A549 (cell line): ENCODE measurements at regions not wholly inside any gene's neighbourhood (a gene's known extent, or its start where the extent isn't known, plus 50 kb on each side); places are given as distances from the start of the nearest gene placed in this dataset.

Experiments
- ATAC-seq, 2 experiments: fragments of 200-7000 bp in 1 of 2; fragments of >200 bp in 1 of 2; cut with Nextera tagmentation in 1 of 2; cut with Tn5 transposase in 1 of 2; 3 replicates each; pipeline versions ENCODE4 v1.8.0 to v1.9.1; 2018 to 2020; ENCODE audit warnings: mild to moderate bottlenecking in 1 of 2, moderate library complexity in 1 of 2
- CTCF ChIA-PET: fragments of 300-600 bp; sonication (Branson Sonifier 250); formaldehyde crosslinking; extraction: SDS; loops from one replicate; lab custom pipeline; 2021; ENCODE audit warnings: antibody characterized with exemption, inconsistent platforms; lab: Yijun Ruan, JAX
- POLR2A ChIA-PET: fragments of 350-600 bp; formaldehyde crosslinking; extraction: SDS; loops from one replicate; lab custom pipeline; 2021; ENCODE audit warnings: antibody characterized with exemption, inconsistent platforms; lab: Yijun Ruan, JAX
- DNase-seq, 2 experiments: peaks; one replicate each; pipeline versions ENCODE4 v3.0.0 to v3.0.0-alpha.2; 2011 to 2016; ENCODE audit warnings: low read depth in 1 of 2, low spot score in 1 of 2
- FAIRE-seq: peaks from 2 replicates; lab custom pipeline; 2011; peaks lifted over from hg19 to GRCh38; lab: Jason Lieb, UNC
- H3K27ac ChIP-seq, 2 experiments: fragments of >200 bp; sonication (Bioruptor Twin); formaldehyde crosslinking; 3 replicates each; pipeline ENCODE4 v1.5.1; 2016 to 2017
- H3K4me1 ChIP-seq: fragments of >200 bp; sonication (Bioruptor Twin); formaldehyde crosslinking; 3 replicates; pipeline ENCODE4 v1.6.1; 2016
- H3K4me2 ChIP-seq: fragments of >200 bp; sonication (Bioruptor Twin); formaldehyde crosslinking; 3 replicates; pipeline ENCODE4 v1.6.1; 2016
- H3K4me3 ChIP-seq: fragments of >200 bp; sonication (Bioruptor Twin); formaldehyde crosslinking; 3 replicates; pipeline ENCODE4 v1.5.1; 2016
- H3K9me3 ChIP-seq: fragments of >200 bp; sonication (Bioruptor Twin); formaldehyde crosslinking; 3 replicates; pipeline ENCODE4 v1.6.1; 2016
- BCL3 ChIP-seq: fragments of >200 bp; sonication (Bioruptor Twin); formaldehyde crosslinking; IDR thresholded peaks from 3 replicates; pipeline ENCODE4 v1.6.1; 2016
- BHLHE40 ChIP-seq: IDR thresholded peaks from 2 replicates; pipeline ENCODE4 v1.6.1; 2012; ENCODE audit warnings: low read depth, low read length, inconsistent platforms
- CHD2 ChIP-seq: fragments of 150-350 bp; IDR thresholded peaks from 2 replicates; pipeline ENCODE4 v1.6.1; 2014; ENCODE audit warnings: low read length; ENCODE audit not compliant: partially characterized antibody
- CHD4 ChIP-seq: fragments of 200-600 bp; sonication (generic); IDR thresholded peaks from 2 replicates; pipeline ENCODE4 v1.6.1; 2016; ENCODE audit warnings: antibody characterized with exemption, mild to moderate bottlenecking, borderline replicate concordance
- FOSB ChIP-seq: fragments of 250-450 bp; sonication (Bioruptor Pico); IDR thresholded peaks from 2 replicates; pipeline ENCODE4 v1.5.0; 2020; ENCODE audit warnings: mild to moderate bottlenecking, moderate library complexity
- HES2 ChIP-seq: fragments of >200 bp; sonication (Bioruptor Twin); formaldehyde crosslinking; IDR thresholded peaks from 2 replicates; pipeline ENCODE4 v1.6.1; 2016
- HEYL ChIP-seq: fragments of 250-450 bp; sonication (Bioruptor Pico); IDR thresholded peaks from 2 replicates; pipeline ENCODE4 v1.8.0; 2021; ENCODE audit warnings: mild to moderate bottlenecking, moderate library complexity
- JUNB ChIP-seq: fragments of >200 bp; sonication (Bioruptor Twin); formaldehyde crosslinking; IDR thresholded peaks from 2 replicates; pipeline ENCODE4 v1.6.1; 2016
- MAZ ChIP-seq: fragments of 150-350 bp; IDR thresholded peaks from 2 replicates; pipeline ENCODE4 v1.6.1; 2014; ENCODE audit warnings: antibody characterized with exemption, low read depth, low read length, borderline replicate concordance
- MYC ChIP-seq: IDR thresholded peaks from 2 replicates; pipeline ENCODE4 v1.6.1; 2012; ENCODE audit warnings: mild to moderate bottlenecking, inconsistent platforms, low read length, improper control_type of control experiment, borderline replicate concordance
- NFE2L2 ChIP-seq: fragments of 150-350 bp; conservative IDR thresholded peaks from 2 replicates; pipeline ENCODE4 v1.6.1; 2014; ENCODE audit warnings: low read length
- NR3C1 ChIP-seq: fragments of >200 bp; sonication (Bioruptor Twin); formaldehyde crosslinking; IDR thresholded peaks from 3 replicates; pipeline ENCODE4 v1.6.1; 2017
- PBX3 ChIP-seq: IDR thresholded peaks from 2 replicates; pipeline ENCODE4 v1.6.1; 2012
- PHF8 ChIP-seq: fragments of 200-600 bp; sonication (generic); IDR thresholded peaks from 2 replicates; pipeline ENCODE4 v1.6.1; 2016; ENCODE audit warnings: low read depth, mild to moderate bottlenecking, antibody characterized with exemption, moderate library complexity, borderline replicate concordance
- POLR2A ChIP-seq: IDR thresholded peaks from 2 replicates; pipeline ENCODE4 v1.6.1; 2012; ENCODE audit warnings: mild to moderate bottlenecking, low read length
- RARB ChIP-seq: fragments of 250-450 bp; sonication (Bioruptor Pico); IDR thresholded peaks from 2 replicates; pipeline ENCODE4 v1.8.0; 2021; ENCODE audit warnings: mild to moderate bottlenecking, moderate library complexity
- ZC3H11A ChIP-seq: fragments of 450-650 bp; IDR thresholded peaks from 2 replicates; pipeline ENCODE4 v1.6.1; 2014; ENCODE audit warnings: antibody characterized with exemption, mild to moderate bottlenecking
- ZFP36 ChIP-seq: fragments of 450-650 bp; IDR thresholded peaks from 2 replicates; pipeline ENCODE4 v1.6.1; 2014; ENCODE audit warnings: borderline replicate concordance; ENCODE audit not compliant: partially characterized antibody
- WGBS: methylation state at CpG from one replicate; pipeline ENCODE4 v1.1.6; 2017; ENCODE audit errors: missing lambda C conversion rate; 5-methylcytosine and 5-hydroxymethylcytosine counted together
- TF ChIP-seq, protein P1 (sequence below): IDR thresholded peaks from 2 replicates; pipeline ENCODE4 v1.6.1; 2012; ENCODE audit warnings: low read depth, borderline replicate concordance
- TF ChIP-seq, protein P2 (sequence below): fragments of 450-650 bp; IDR thresholded peaks from 2 replicates; pipeline ENCODE4 v1.6.1; 2014; ENCODE audit warnings: antibody characterized with exemption
- TF ChIP-seq, protein P3 (sequence below): fragments of 250-450 bp; sonication (Bioruptor Pico); IDR thresholded peaks from 2 replicates; pipeline ENCODE4 v1.5.0; 2020; ENCODE audit warnings: low read depth, mild to moderate bottlenecking, moderate library complexity

- H3K27ac ChIP-seq: no peak overlapping the region
- ATAC-seq: no peak
- H3K4me3 ChIP-seq: no peak overlapping the region
- peak; percentile 46 for FAIRE-seq
- H3K9me3 ChIP-seq: no peaks in the 10 kb centered on the region
- no peak for TF ChIP-seq JUNB
- TF ChIP-seq, protein P1, sequence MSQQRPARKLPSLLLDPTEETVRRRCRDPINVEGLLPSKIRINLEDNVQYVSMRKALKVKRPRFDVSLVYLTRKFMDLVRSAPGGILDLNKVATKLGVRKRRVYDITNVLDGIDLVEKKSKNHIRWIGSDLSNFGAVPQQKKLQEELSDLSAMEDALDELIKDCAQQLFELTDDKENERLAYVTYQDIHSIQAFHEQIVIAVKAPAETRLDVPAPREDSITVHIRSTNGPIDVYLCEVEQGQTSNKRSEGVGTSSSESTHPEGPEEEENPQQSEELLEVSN: no peak
- TF ChIP-seq HEYL (CRISPR knock-in tag): no peak
- no peak for TF ChIP-seq PBX3
- H3K4me1 ChIP-seq: no peaks in the 10 kb centered on the region
- H3K4me2 ChIP-seq: no peak overlapping the region
- ChIA-PET CTCF (interaction anchor here (1.2 to 3.7 kb wide), 3 partner anchors 611 to 1529 kb away, joined by 3 to 15 read pairs (median 12); no protein-coding TSS in a partner anchor), POLR2A (no interaction called here)
- no peak for DNase-seq
- WGBS: 81% methylated on average over 10 of the region's 10 CpGs
These were observed 69.5 kb upstream of the PITRM1 start for GRCh38 chr10:3241967-3242650.

- ATAC-seq: no peak
- TF ChIP-seq CHD2 (no peak), ZFP36 (no peak), HES2 (no peak), FOSB (CRISPR knock-in tag) (no peak), ZC3H11A (no peak), MYC (no peak), BHLHE40 (no peak), NR3C1 (no peak), MAZ (no peak), CHD4 (no peak), PHF8 (no peak), BCL3 (no peak), RARB (CRISPR knock-in tag) (no peak), POLR2A (no peak), NFE2L2 (no peak)
- TF ChIP-seq, protein P1: no peak
- TF ChIP-seq, protein P2, sequence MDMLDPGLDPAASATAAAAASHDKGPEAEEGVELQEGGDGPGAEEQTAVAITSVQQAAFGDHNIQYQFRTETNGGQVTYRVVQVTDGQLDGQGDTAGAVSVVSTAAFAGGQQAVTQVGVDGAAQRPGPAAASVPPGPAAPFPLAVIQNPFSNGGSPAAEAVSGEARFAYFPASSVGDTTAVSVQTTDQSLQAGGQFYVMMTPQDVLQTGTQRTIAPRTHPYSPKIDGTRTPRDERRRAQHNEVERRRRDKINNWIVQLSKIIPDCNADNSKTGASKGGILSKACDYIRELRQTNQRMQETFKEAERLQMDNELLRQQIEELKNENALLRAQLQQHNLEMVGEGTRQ: no peak
- TF ChIP-seq, protein P3, sequence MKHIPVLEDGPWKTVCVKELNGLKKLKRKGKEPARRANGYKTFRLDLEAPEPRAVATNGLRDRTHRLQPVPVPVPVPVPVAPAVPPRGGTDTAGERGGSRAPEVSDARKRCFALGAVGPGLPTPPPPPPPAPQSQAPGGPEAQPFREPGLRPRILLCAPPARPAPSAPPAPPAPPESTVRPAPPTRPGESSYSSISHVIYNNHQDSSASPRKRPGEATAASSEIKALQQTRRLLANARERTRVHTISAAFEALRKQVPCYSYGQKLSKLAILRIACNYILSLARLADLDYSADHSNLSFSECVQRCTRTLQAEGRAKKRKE (CRISPR knock-in tag): no peak
- Histone ChIP-seq H3K4me2 (no peak overlapping the region), H3K4me3 (no peak overlapping the region), H3K9me3 (no peaks in the 10 kb centered on the region), H3K27ac (no peak overlapping the region), H3K4me1 (no peaks in the 10 kb centered on the region)
- WGBS: 85% methylated on average over 24 of the region's 24 CpGs
- DNase-seq: no peak
- FAIRE-seq: no peak
- CTCF ChIA-PET: interaction anchor here (0.6 to 3.7 kb wide), 11 partner anchors 15 to 1540 kb away, joined by 3 to 15 read pairs (median 4); no protein-coding TSS in a partner anchor
- POLR2A ChIA-PET: no interaction called here
These were observed 68.8 kb upstream of the PITRM1 start for GRCh38 chr10:3241274-3241921.
